ENCODE measurements at regions not wholly inside any gene's neighbourhood (a gene's known extent, or its start where the extent isn't known, plus 50 kb on each side); places are given as distances from the start of the nearest gene placed in this dataset.

DNA sequence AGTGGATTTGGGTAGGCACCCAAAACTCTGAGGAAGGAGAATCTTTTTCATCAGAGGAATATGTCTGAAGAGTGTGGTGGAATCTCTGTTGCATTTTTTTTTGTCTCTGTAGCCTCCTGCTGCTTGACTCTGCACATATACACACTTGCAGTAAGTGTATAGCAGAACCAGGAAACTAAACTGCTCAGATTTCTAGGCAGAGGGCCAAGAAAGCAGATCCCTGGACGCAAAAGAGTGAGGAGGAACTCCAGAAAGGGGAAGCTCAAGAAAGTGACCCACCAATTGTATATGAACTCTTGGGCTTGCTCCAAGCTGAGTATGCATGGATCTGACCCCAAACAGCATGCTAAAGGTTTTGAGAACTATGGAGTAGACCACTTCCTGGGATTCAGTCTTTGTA is 181.8 kb downstream of the GADD45G start:
- no peak for DNase-seq (ENCODE audit: low spot score)
- peaks cover 11% of the 10 kb centered on the region for H3K4me1 Mint-ChIP-seq (ENCODE audit: unreplicated experiment)
- H3K27me3 Mint-ChIP-seq (ENCODE audit: unreplicated experiment), result peaks cover 2% of the 10 kb centered on the region
- H3K4me3 Mint-ChIP-seq (ENCODE audit: unreplicated experiment), result no peak overlapping the region
- TF ChIP-seq, protein P1, sequence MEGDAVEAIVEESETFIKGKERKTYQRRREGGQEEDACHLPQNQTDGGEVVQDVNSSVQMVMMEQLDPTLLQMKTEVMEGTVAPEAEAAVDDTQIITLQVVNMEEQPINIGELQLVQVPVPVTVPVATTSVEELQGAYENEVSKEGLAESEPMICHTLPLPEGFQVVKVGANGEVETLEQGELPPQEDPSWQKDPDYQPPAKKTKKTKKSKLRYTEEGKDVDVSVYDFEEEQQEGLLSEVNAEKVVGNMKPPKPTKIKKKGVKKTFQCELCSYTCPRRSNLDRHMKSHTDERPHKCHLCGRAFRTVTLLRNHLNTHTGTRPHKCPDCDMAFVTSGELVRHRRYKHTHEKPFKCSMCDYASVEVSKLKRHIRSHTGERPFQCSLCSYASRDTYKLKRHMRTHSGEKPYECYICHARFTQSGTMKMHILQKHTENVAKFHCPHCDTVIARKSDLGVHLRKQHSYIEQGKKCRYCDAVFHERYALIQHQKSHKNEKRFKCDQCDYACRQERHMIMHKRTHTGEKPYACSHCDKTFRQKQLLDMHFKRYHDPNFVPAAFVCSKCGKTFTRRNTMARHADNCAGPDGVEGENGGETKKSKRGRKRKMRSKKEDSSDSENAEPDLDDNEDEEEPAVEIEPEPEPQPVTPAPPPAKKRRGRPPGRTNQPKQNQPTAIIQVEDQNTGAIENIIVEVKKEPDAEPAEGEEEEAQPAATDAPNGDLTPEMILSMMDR (IDR thresholded peaks at IDR 0.05; ENCODE audit: unreplicated experiment), result no peak
- no peaks in the 10 kb centered on the region for H3K36me3 Mint-ChIP-seq (ENCODE audit: low read depth, unreplicated experiment)
- no peaks in the 10 kb centered on the region for H3K9me3 Mint-ChIP-seq (ENCODE audit: unreplicated experiment)
- no peak overlapping the region for H3K27ac Mint-ChIP-seq (ENCODE audit: unreplicated experiment)

DNA sequence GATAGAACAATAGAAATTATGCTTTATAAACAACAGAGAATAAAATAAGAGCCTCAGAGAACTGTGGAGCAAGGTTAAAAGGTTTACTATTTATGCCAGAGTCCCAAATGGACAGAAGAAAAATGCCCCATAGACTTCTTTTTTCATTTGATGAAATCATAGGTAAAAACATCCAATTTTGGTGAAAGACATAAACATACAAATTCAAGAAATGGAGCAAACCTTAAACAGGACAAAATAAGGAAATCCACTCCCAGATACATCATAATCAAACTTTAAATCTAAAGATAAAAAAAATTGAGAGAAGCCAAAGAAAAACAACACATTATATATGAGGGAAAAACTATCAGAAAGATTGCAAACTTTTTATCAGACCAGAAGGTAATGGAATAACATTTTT is 182.8 kb downstream of the GADD45G start:
- TF ChIP-seq, protein P1 (IDR thresholded peaks at IDR 0.05; ENCODE audit: unreplicated experiment), result no peak
- Mint-ChIP-seq H3K27me3 (ENCODE audit: unreplicated experiment) (peaks cover 2% of the 10 kb centered on the region), H3K36me3 (ENCODE audit: low read depth, unreplicated experiment) (no peaks in the 10 kb centered on the region), H3K9me3 (ENCODE audit: unreplicated experiment) (no peaks in the 10 kb centered on the region), H3K4me1 (ENCODE audit: unreplicated experiment) (peaks cover 6% of the 10 kb centered on the region), H3K4me3 (ENCODE audit: unreplicated experiment) (no peak overlapping the region), H3K27ac (ENCODE audit: unreplicated experiment) (no peak overlapping the region)
- DNase-seq (ENCODE audit: low spot score), result no peak

- Mint-ChIP-seq H3K27me3 (ENCODE audit: unreplicated experiment) (peaks cover under 1% of the 10 kb centered on the region), H3K36me3 (ENCODE audit: low read depth, unreplicated experiment) (no peaks in the 10 kb centered on the region), H3K27ac (ENCODE audit: unreplicated experiment) (no peak overlapping the region), H3K4me3 (ENCODE audit: unreplicated experiment) (no peak overlapping the region), H3K4me1 (ENCODE audit: unreplicated experiment) (peaks cover 6% of the 10 kb centered on the region), H3K9me3 (ENCODE audit: unreplicated experiment) (no peaks in the 10 kb centered on the region)
- TF ChIP-seq, protein P1 (IDR thresholded peaks at IDR 0.05; ENCODE audit: unreplicated experiment), result no peak
- DNase-seq (ENCODE audit: low spot score), result no peak
Measured at GRCh38 chr9:89788434-89788833, 183.6 kb downstream of the GADD45G start.

DNA sequence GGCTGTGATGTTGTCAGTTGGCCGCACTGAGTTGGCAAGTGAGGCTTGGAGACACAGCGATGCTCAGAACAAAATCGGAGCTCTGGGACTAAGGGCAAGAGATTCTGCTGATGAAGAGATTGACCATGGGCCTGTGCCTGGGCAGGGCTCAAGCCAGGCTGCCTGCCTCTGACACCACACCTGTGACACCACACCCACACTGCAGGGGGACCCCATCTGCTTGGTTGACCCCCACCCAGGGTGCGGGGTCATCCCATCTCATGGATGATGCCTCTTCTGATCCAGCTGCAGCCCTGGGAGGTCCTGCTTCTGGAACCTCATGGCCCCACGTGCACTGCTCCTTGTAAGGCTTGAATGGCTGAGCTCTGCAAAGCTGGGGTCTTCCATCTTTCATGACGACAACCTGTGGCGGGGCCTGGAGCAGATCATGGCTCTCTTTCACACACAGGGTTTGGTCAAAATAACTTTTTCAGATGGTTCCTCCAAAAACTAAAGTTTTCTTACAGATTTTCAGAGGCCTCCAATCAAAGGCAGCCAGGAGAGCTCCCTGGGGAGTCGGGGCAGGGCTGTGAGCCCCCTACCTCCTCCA is 185.2 kb downstream of the GADD45G start:
- Mint-ChIP-seq H3K9me3 (ENCODE audit: unreplicated experiment) (no peaks in the 10 kb centered on the region), H3K4me1 (ENCODE audit: unreplicated experiment) (peaks cover 6% of the 10 kb centered on the region), H3K27ac (ENCODE audit: unreplicated experiment) (no peak overlapping the region), H3K36me3 (ENCODE audit: low read depth, unreplicated experiment) (no peaks in the 10 kb centered on the region), H3K4me3 (ENCODE audit: unreplicated experiment) (no peak overlapping the region), H3K27me3 (ENCODE audit: unreplicated experiment) (no peaks in the 10 kb centered on the region)
- TF ChIP-seq, protein P1 (IDR thresholded peaks at IDR 0.05; ENCODE audit: unreplicated experiment), result no peak
- no peak for DNase-seq (ENCODE audit: low spot score)

- Mint-ChIP-seq H3K4me1 (ENCODE audit: unreplicated experiment) (peaks cover 6% of the 10 kb centered on the region), H3K9me3 (ENCODE audit: unreplicated experiment) (no peaks in the 10 kb centered on the region), H3K27ac (ENCODE audit: unreplicated experiment) (no peak overlapping the region), H3K36me3 (ENCODE audit: low read depth, unreplicated experiment) (no peaks in the 10 kb centered on the region), H3K27me3 (ENCODE audit: unreplicated experiment) (no peaks in the 10 kb centered on the region), H3K4me3 (ENCODE audit: unreplicated experiment) (no peak overlapping the region)
- TF ChIP-seq, protein P1 (IDR thresholded peaks at IDR 0.05; ENCODE audit: unreplicated experiment), result no peak
- no peak for DNase-seq (ENCODE audit: low spot score)
Measured at GRCh38 chr9:89790542-89791109, 185.8 kb downstream of the GADD45G start.

Measured in endothelial cell (in vitro differentiated cells).